ENCODE measurements at regions not wholly inside any gene's neighbourhood (a gene's known extent, or its start where the extent isn't known, plus 50 kb on each side); places are given as distances from the start of the nearest gene placed in this dataset.

GRCh38 chr4:124334119-124334518 is 378.4 kb downstream of the ANKRD50 start:
- H3K4me3 ChIP-seq (ENCODE audit: low read depth, low read length) = no peak overlapping the region
- peak; percentile 53 for DNase-seq (ENCODE audit: low read depth)
- peak; percentile 69 for TF ChIP-seq CTCF (conservative IDR thresholded peaks at IDR 0.05; ENCODE audit: low read depth, low read length)

- no peak overlapping the region for H3K4me3 ChIP-seq (ENCODE audit: low read depth, low read length)
- no peak for TF ChIP-seq CTCF (conservative IDR thresholded peaks at IDR 0.05; ENCODE audit: low read depth, low read length)
These were observed 374.7 kb downstream of the ANKRD50 start for GRCh38 chr4:124337874-124338273.

GRCh38 chr4:124343661-124344171 is 368.8 kb downstream of the ANKRD50 start:
- no peak for DNase-seq (ENCODE audit: low read depth)
- no peak for TF ChIP-seq CTCF (conservative IDR thresholded peaks at IDR 0.05; ENCODE audit: low read depth, low read length)
- no peak overlapping the region for H3K4me3 ChIP-seq (ENCODE audit: low read depth, low read length)

More at GRCh38 chr4:124337874-124338273, 374.7 kb downstream of the ANKRD50 start:
- no peak for DNase-seq (ENCODE audit: low read depth)

GRCh38 chr4:124372916-124373315 is 339.6 kb downstream of the ANKRD50 start:
- no peak for DNase-seq (ENCODE audit: low read depth)
- H3K4me3 ChIP-seq (ENCODE audit: low read depth, low read length) = no peak overlapping the region
- TF ChIP-seq CTCF (conservative IDR thresholded peaks at IDR 0.05; ENCODE audit: low read depth, low read length) = no peak

- no peak for DNase-seq (ENCODE audit: low read depth)
- H3K4me3 ChIP-seq (ENCODE audit: low read depth, low read length) = no peak overlapping the region
- no peak for TF ChIP-seq CTCF (conservative IDR thresholded peaks at IDR 0.05; ENCODE audit: low read depth, low read length)
These were observed 326.4 kb downstream of the ANKRD50 start for GRCh38 chr4:124386163-124386562.

- DNase-seq (ENCODE audit: low read depth) = no peak
- no peak overlapping the region for H3K4me3 ChIP-seq (ENCODE audit: low read depth, low read length)
- TF ChIP-seq CTCF (conservative IDR thresholded peaks at IDR 0.05; ENCODE audit: low read depth, low read length) = no peak
These were observed 325.9 kb downstream of the ANKRD50 start for GRCh38 chr4:124386648-124387047.

GRCh38 chr4:124389591-124389990 is 322.9 kb downstream of the ANKRD50 start:
- no peak for TF ChIP-seq CTCF (conservative IDR thresholded peaks at IDR 0.05; ENCODE audit: low read depth, low read length)
- no peak for DNase-seq (ENCODE audit: low read depth)
- H3K4me3 ChIP-seq (ENCODE audit: low read depth, low read length) = no peak overlapping the region

All from epithelial cell of proximal tubule (primary cell).